ENCODE measurements at regions not wholly inside any gene's neighbourhood (a gene's known extent, or its start where the extent isn't known, plus 50 kb on each side); places are given as distances from the start of the nearest gene placed in this dataset.

DNA sequence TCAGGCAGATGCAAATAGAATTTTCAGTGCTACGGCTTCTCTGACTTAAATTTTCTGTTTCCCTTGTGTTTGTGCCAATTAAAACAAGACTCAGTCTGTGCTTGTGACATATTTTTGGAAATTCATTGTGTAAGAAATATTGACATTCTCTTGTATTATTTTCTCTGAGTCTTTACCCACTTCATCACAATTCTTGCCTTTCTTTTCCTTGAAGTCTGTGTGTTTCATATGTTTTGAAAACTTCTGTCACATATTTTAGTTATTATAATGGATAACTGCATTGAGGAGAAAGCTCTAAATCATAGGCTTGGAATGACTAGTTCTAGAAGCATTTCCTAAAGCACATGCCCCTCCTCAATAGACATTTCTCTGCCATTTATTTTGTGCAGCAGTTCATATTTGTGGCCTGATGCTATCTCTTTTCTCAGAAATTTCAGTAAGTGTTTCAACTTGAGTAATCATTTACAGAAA is 206.6 kb downstream of the PALM2AKAP2 start:
- ChIA-PET CTCF (no interaction called here), POLR2A (ENCODE audit: unreplicated experiment) (no interaction called here)
- H3K9me3 ChIP-seq (ENCODE audit: control insufficient read depth, insufficient read depth, low read length), result no peaks in the 10 kb centered on the region; the same call in 1 of the 2 replicates
- peak overlapping the region; percentile 2; the same call in 1 of the 2 replicates for H3K56ac ChIP-seq (ENCODE audit: extremely low read depth, insufficient read depth, low read length)
- BruUV-seq (replicated peaks), result no TSS peak
- H3K9me1 ChIP-seq (ENCODE audit: insufficient read depth, low read length), result peaks cover 3% of the 10 kb centered on the region; the same call in 1 of the 2 replicates
- H3K23ac ChIP-seq (ENCODE audit: low read depth, low read length), result no peak overlapping the region
- H4K5ac ChIP-seq (ENCODE audit: low read depth, low read length), result no peak overlapping the region
- dilution Hi-C loops (cut with HindIII; ENCODE audit: low sequenced_read_pairs, unreplicated experiment) (no loop called here), in situ Hi-C loops (cut with MboI; ENCODE audit: low sequenced_read_pairs) (no loop called here), intact Hi-C loops (cut with micrococcal nuclease) (loop anchor here (2.0 kb wide), 2 partner anchors 62 to 74 kb away; no protein-coding TSS in a partner anchor)
- WGBS, 2 experiments (ENCODE audit: extremely low coverage in 2 of 2, insufficient read length in 1 of 2), result no CpG with 5 or more reads among the region's 1 CpG
- no peak overlapping the region for H2BK20ac ChIP-seq (ENCODE audit: low read depth, low read length)
- no peaks in the 10 kb centered on the region for H3K36me3 ChIP-seq (ENCODE audit: control insufficient read depth, insufficient read depth, low read length)
- DNase-seq, result peak; percentile 93
- H3K27ac ChIP-seq (ENCODE audit: insufficient read depth, low read length), result peak overlapping the region; percentile 61; the same call in 1 of the 2 replicates
- no peak overlapping the region for H2AK9ac ChIP-seq (replicated peaks; ENCODE audit: low read depth, low read length, poor library complexity)
- H3K9ac ChIP-seq (ENCODE audit: low read depth, low read length), result no peak overlapping the region; the same call in 1 of the 2 replicates
- H3K18ac ChIP-seq (ENCODE audit: low read depth, low read length), result peak overlapping the region; percentile 83; the same call in 1 of the 2 replicates
- TF ChIP-seq CHD1 (IDR thresholded peaks at IDR 0.05; ENCODE audit: low read depth, low read length) (no peak), CEBPB (IDR thresholded peaks at IDR 0.05; ENCODE audit: low read depth, low read length) (peak; percentile 40), BHLHE40 (IDR thresholded peaks at IDR 0.05; ENCODE audit: low read depth, low read length) (no peak), SMC3 (IDR thresholded peaks at IDR 0.05; ENCODE audit: low read depth, low read length) (no peak)
- TF ChIP-seq, protein P1, sequence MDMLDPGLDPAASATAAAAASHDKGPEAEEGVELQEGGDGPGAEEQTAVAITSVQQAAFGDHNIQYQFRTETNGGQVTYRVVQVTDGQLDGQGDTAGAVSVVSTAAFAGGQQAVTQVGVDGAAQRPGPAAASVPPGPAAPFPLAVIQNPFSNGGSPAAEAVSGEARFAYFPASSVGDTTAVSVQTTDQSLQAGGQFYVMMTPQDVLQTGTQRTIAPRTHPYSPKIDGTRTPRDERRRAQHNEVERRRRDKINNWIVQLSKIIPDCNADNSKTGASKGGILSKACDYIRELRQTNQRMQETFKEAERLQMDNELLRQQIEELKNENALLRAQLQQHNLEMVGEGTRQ (IDR thresholded peaks at IDR 0.05; ENCODE audit: low read depth, low read length), result no peak; the same call in 1 of the 2 replicates
- TF ChIP-seq, protein P2, sequence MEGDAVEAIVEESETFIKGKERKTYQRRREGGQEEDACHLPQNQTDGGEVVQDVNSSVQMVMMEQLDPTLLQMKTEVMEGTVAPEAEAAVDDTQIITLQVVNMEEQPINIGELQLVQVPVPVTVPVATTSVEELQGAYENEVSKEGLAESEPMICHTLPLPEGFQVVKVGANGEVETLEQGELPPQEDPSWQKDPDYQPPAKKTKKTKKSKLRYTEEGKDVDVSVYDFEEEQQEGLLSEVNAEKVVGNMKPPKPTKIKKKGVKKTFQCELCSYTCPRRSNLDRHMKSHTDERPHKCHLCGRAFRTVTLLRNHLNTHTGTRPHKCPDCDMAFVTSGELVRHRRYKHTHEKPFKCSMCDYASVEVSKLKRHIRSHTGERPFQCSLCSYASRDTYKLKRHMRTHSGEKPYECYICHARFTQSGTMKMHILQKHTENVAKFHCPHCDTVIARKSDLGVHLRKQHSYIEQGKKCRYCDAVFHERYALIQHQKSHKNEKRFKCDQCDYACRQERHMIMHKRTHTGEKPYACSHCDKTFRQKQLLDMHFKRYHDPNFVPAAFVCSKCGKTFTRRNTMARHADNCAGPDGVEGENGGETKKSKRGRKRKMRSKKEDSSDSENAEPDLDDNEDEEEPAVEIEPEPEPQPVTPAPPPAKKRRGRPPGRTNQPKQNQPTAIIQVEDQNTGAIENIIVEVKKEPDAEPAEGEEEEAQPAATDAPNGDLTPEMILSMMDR (conservative IDR thresholded peaks at IDR 0.05; ENCODE audit: low read depth, low read length), result no peak
- no peaks in the 10 kb centered on the region for H3K27me3 ChIP-seq (ENCODE audit: control insufficient read depth, insufficient read depth, low read length)
- peak; percentile 94 for ATAC-seq (ENCODE audit: low read depth)
- H4K20me1 ChIP-seq (ENCODE audit: insufficient read depth, low read length), result no peaks in the 10 kb centered on the region
- peak overlapping the region; percentile 89 for H2BK5ac ChIP-seq (ENCODE audit: low read depth, low read length, poor library complexity, severe bottlenecking)
- no peak overlapping the region for H2BK15ac ChIP-seq (ENCODE audit: low read depth, low read length)
- peaks cover 14% of the 10 kb centered on the region for H3K4me1 ChIP-seq (ENCODE audit: control insufficient read depth, insufficient read depth, low read length)
- peak overlapping the region; percentile 77 for H2BK120ac ChIP-seq (ENCODE audit: low read depth, low read length)
- H3K4ac ChIP-seq (ENCODE audit: low read depth, low read length), result no peak overlapping the region
- no peak overlapping the region for H2AK5ac ChIP-seq (ENCODE audit: low read depth, low read length)
- H4K91ac ChIP-seq (ENCODE audit: insufficient read depth, low read depth, low read length), result no peak overlapping the region
- H3K4me2 ChIP-seq (ENCODE audit: low read depth, low read length), result peak overlapping the region; percentile 67; the same call in 1 of the 2 replicates
- peak overlapping the region; percentile 13 to 47; a peak in 1 of 4 replicates for H4K8ac ChIP-seq (ENCODE audit: low read depth in 2 of 2, low read length in 2 of 2)
- peaks cover 13 to 32% of the 10 kb centered on the region in 2 experiments; a peak in 3 of 4 replicates for H3K79me1 ChIP-seq (ENCODE audit: low read depth in 1 of 2, low read length in 2 of 2)
- no peak overlapping the region for H3K4me3 ChIP-seq (ENCODE audit: insufficient read depth, low read depth, low read length)
- H3K14ac ChIP-seq (replicated peaks; ENCODE audit: low read depth, low read length), result no peak overlapping the region
- no peak overlapping the region for H2AFZ ChIP-seq (replicated peaks; ENCODE audit: low read length, poor library complexity)

All from IMR-90 (cell line).